ENCODE measurements at regions not wholly inside any gene's neighbourhood (a gene's known extent, or its start where the extent isn't known, plus 50 kb on each side); places are given as distances from the start of the nearest gene placed in this dataset.

GRCh38 chr14:89618811-89619551 is 201.9 kb upstream of the FOXN3 start:
- H3K4me1 ChIP-seq (ENCODE audit: control insufficient read depth, insufficient read depth, low read length): peaks cover 36% of the 10 kb centered on the region
- H3K27ac ChIP-seq (ENCODE audit: control insufficient read depth, insufficient read depth): peak overlapping the region; percentile 74
- FAIRE-seq: no peak
- peak overlapping the region; percentile 86 for H3K4me3 ChIP-seq
- intact Hi-C loops (cut with micrococcal nuclease; ENCODE audit: unreplicated experiment): loop anchor here (2.0 to 10.0 kb wide), 6 partner anchors 22 to 444 kb away; no protein-coding TSS in a partner anchor
- SMC1A ChIA-PET (ENCODE audit: uncharacterized antibody, unreplicated experiment): interaction anchor here (1.4 to 1.9 kb wide), 3 partner anchors 18 to 268 kb away, joined by 3 to 10 read pairs (median 3); no protein-coding TSS in a partner anchor
- no peaks in the 10 kb centered on the region for H3K9me3 ChIP-seq (replicated peaks; ENCODE audit: control insufficient read depth, insufficient read depth, low read length)
- no peak for DNase-seq (ENCODE audit: low read depth, low spot score)
- H4K20me1 ChIP-seq (ENCODE audit: control insufficient read depth, insufficient read depth): no peaks in the 10 kb centered on the region
- BruUV-seq (replicated peaks): no TSS peak
- ATAC-seq: peak; percentile 88
- POLR2A ChIA-PET: interaction anchor here (0.6 to 0.7 kb wide), 2 partner anchors 61 to 434 kb away, joined by 3 read pairs; no protein-coding TSS in a partner anchor
- H3K36me3 ChIP-seq (ENCODE audit: control insufficient read depth in 2 of 2, insufficient read depth in 2 of 2, low read length in 1 of 2): no peaks in the 10 kb centered on the region
- H3K4me2 ChIP-seq (ENCODE audit: control insufficient read depth, insufficient read depth): peak overlapping the region; percentile 100
- in situ Hi-C loops (cut with MboI): loop anchor here (5.0 kb wide), 1 partner anchor 187 kb away; no protein-coding TSS in a partner anchor
- CTCF ChIA-PET: interaction anchor here (0.9 kb wide), 1 partner anchor 147 kb away, joined by 4 read pairs; no protein-coding TSS in a partner anchor
- H3K79me2 ChIP-seq (ENCODE audit: control insufficient read depth, insufficient read depth, low read length): peaks cover 28% of the 10 kb centered on the region
- H3K9ac ChIP-seq (ENCODE audit: control insufficient read depth, insufficient read depth, low read length): peak overlapping the region; percentile 89
- RAD21 ChIA-PET (ENCODE audit: unreplicated experiment): interaction anchor here (0.8 to 1.5 kb wide), 3 partner anchors 12 to 342 kb away, joined by 3 to 9 read pairs (median 3); no protein-coding TSS in a partner anchor
- H2AFZ ChIP-seq (ENCODE audit: control insufficient read depth, low read depth, low read length): peak overlapping the region; percentile 90
- no peaks in the 10 kb centered on the region for H3K27me3 ChIP-seq (replicated peaks in 1 of 2; ENCODE audit: control insufficient read depth in 2 of 2, insufficient read depth in 2 of 2, low read length in 1 of 2)
- under 1% methylated on average over 62 of the region's 66 CpGs for WGBS (ENCODE audit: insufficient coverage, insufficient replicate concordance, low lambda C conversion rate, missing lambda C conversion rate)
- TF ChIP-seq ZNF384 (IDR thresholded peaks at IDR 0.05; ENCODE audit: borderline replicate concordance, low read depth, low read length) (peak; percentile 42; the same call in 1 of the 2 replicates), SMC3 (IDR thresholded peaks at IDR 0.05; ENCODE audit: borderline replicate concordance, low read length) (no peak), POU2F2 (IDR thresholded peaks at IDR 0.05; ENCODE audit: borderline replicate concordance, low read depth, low read length) (peak; percentile 56; the same call in 1 of the 3 replicates), ASH2L (IDR thresholded peaks at IDR 0.05; ENCODE audit: borderline replicate concordance, low read depth) (peak; percentile 42; the same call in 1 of the 2 replicates), BCL3 (IDR thresholded peaks at IDR 0.05; ENCODE audit: borderline replicate concordance, insufficient read depth, low read depth, low read length, poor library complexity, severe bottlenecking) (peak; percentile 26), HDAC6 (IDR thresholded peaks at IDR 0.05; ENCODE audit: unreplicated experiment) (no peak), EED (IDR thresholded peaks at IDR 0.05; ENCODE audit: low read depth) (no peak), CHD4 (IDR thresholded peaks at IDR 0.05) (no peak), JUNB (IDR thresholded peaks at IDR 0.05) (no peak), STAT1 (conservative IDR thresholded peaks at IDR 0.05) (0 out of 2 replicates have a peak, but pooled peaks have one; percentile 44), EP300 (IDR thresholded peaks at IDR 0.05; ENCODE audit: borderline replicate concordance in 1 of 2, control insufficient read depth in 1 of 2, low read depth in 2 of 2, low read length in 2 of 2) (no peak), ZBED1 (IDR thresholded peaks at IDR 0.05; ENCODE audit: borderline replicate concordance) (no peak), RAD21 (IDR thresholded peaks at IDR 0.05; ENCODE audit: insufficient read depth, low read depth, low read length) (peak; percentile 17; the same call in 1 of the 2 replicates), RELA (IDR thresholded peaks at IDR 0.05; ENCODE audit: borderline replicate concordance, partially characterized antibody) (peak; percentile 26), NR2C1 (IDR thresholded peaks at IDR 0.05) (peak; percentile 47), POLR2AphosphoS5 (IDR thresholded peaks at IDR 0.05; ENCODE audit: low read length) (peak; percentile 59; the same call in 1 of the 2 replicates), REST (IDR thresholded peaks at IDR 0.05; ENCODE audit: low read depth, low read length) (no peak), TAF1 (IDR thresholded peaks at IDR 0.05; ENCODE audit: borderline replicate concordance, low read depth, low read length) (peak; percentile 56; the same call in 1 of the 2 replicates), GATAD2B (conservative IDR thresholded peaks at IDR 0.05; ENCODE audit: low read depth) (peak; percentile 93)

Measured in GM12878 (cell line).